Neural cell (in vitro differentiated cells): ENCODE measurements at regions not wholly inside any gene's neighbourhood (a gene's known extent, or its start where the extent isn't known, plus 50 kb on each side); places are given as distances from the start of the nearest gene placed in this dataset.

Experiments used
- H2AFZ ChIP-seq: fragments of 200-600, 300-800 bp; sonication (generic), shearing (Covaris generic); 2 replicates; pipeline ENCODE4 v1.6.0; 2014; ENCODE audit warnings: low read depth, mild to moderate bottlenecking, antibody characterized with exemption, low read length, moderate library complexity
- H3F3A ChIP-seq: fragments of 200-600 bp; shearing (Covaris generic); 2 replicates; pipeline ENCODE4 v1.6.1; 2016; ENCODE audit warnings: mild to moderate bottlenecking, moderate library complexity, mixed read lengths, antibody characterized with exemption, low read length; ENCODE audit not compliant: insufficient read depth, poor library complexity, severe bottlenecking
- H3K27ac ChIP-seq: fragments of 200-600, 300-800 bp; sonication (generic), shearing (Covaris generic); 2 replicates; pipeline ENCODE4 v1.5.1; 2014; ENCODE audit warnings: mild to moderate bottlenecking, low read length, moderate library complexity
- H3K27me3 ChIP-seq: fragments of 300-800, 200-600 bp; sonication (generic), shearing (Covaris generic); 2 replicates; pipeline ENCODE4 v1.6.0; 2014; ENCODE audit warnings: mild to moderate bottlenecking, low read depth, low read length, moderate library complexity; ENCODE audit not compliant: insufficient read depth
- H3K36me3 ChIP-seq: fragments of 300-800, 200-600 bp; sonication (generic), shearing (Covaris generic); 2 replicates; pipeline ENCODE4 v1.5.1; 2014; ENCODE audit warnings: mild to moderate bottlenecking, antibody characterized with exemption, low read length, moderate library complexity; ENCODE audit not compliant: insufficient read depth
- H3K4me2 ChIP-seq: fragments of 300-800, 200-600 bp; sonication (generic), shearing (Covaris generic); 2 replicates; pipeline ENCODE4 v1.6.0; 2014; ENCODE audit warnings: mild to moderate bottlenecking, low read length
- H3K4me3 ChIP-seq: fragments of 300-800, 200-600 bp; sonication (generic), shearing (Covaris generic); 2 replicates; pipeline ENCODE4 v1.5.1; 2014; ENCODE audit warnings: mild to moderate bottlenecking, low read length, moderate library complexity
- H3K79me2 ChIP-seq: fragments of 200-600 bp; shearing (Covaris generic); replicated peaks from 2 replicates; pipeline ENCODE4 v1.6.0; 2014; ENCODE audit warnings: mild to moderate bottlenecking, low read length, moderate library complexity; ENCODE audit not compliant: insufficient read depth
- H3K9ac ChIP-seq: fragments of 300-800, 200-600 bp; sonication (generic), shearing (Covaris generic); 2 replicates; pipeline ENCODE4 v1.6.1; 2016; ENCODE audit warnings: mild to moderate bottlenecking, low read length, mixed read lengths
- H3K9me2 ChIP-seq: fragments of 200-600 bp; shearing (Covaris generic); 2 replicates; pipeline ENCODE4 v1.6.1; 2016; ENCODE audit warnings: mild to moderate bottlenecking, low read length, mixed read lengths; ENCODE audit not compliant: insufficient read depth
- H3K9me3 ChIP-seq: fragments of 200-600, 300-800 bp; sonication (generic), shearing (Covaris generic); 2 replicates; pipeline ENCODE4 v1.6.1; 2016; ENCODE audit warnings: mild to moderate bottlenecking, mixed run types, low read length, moderate library complexity, mixed read lengths
- H4K20me1 ChIP-seq: fragments of 200-600 bp; shearing (Covaris generic); 2 replicates; pipeline ENCODE4 v1.6.1; 2016; ENCODE audit warnings: mild to moderate bottlenecking, mixed run types; ENCODE audit not compliant: insufficient read depth
- CTCF ChIP-seq: fragments of 450-650 bp; IDR thresholded peaks from 2 replicates; pipeline ENCODE4 v1.5.1; 2014; ENCODE audit warnings: antibody characterized with exemption, mild to moderate bottlenecking, moderate library complexity; ENCODE audit not compliant: poor library complexity, severe bottlenecking
- EP300 ChIP-seq: fragments of 450-650 bp; conservative IDR thresholded peaks from 2 replicates; pipeline ENCODE4 v1.6.1; 2014; ENCODE audit warnings: antibody characterized with exemption, mild to moderate bottlenecking, moderate library complexity; ENCODE audit not compliant: poor library complexity, severe bottlenecking
- EZH2 ChIP-seq: fragments of 200-600, 300-800 bp; shearing (Covaris generic), sonication (generic); IDR thresholded peaks from 2 replicates; pipeline ENCODE4 v1.6.1; 2014; ENCODE audit warnings: antibody characterized with exemption, low read length, borderline replicate concordance, mild to moderate bottlenecking; ENCODE audit not compliant: insufficient read depth, poor library complexity, severe bottlenecking
- MXI1 ChIP-seq: fragments of 450-650 bp; conservative IDR thresholded peaks from 2 replicates; pipeline ENCODE4 v1.6.1; 2014; ENCODE audit warnings: antibody characterized with exemption, mild to moderate bottlenecking; ENCODE audit not compliant: poor library complexity, severe bottlenecking
- POLR2AphosphoS5 ChIP-seq: IDR thresholded peaks from 2 replicates; pipeline ENCODE4 v1.6.1; 2012
- RAD21 ChIP-seq: fragments of 450-650 bp; conservative IDR thresholded peaks from 2 replicates; pipeline ENCODE4 v1.6.1; 2014; ENCODE audit warnings: antibody characterized with exemption, mild to moderate bottlenecking, moderate library complexity
- REST ChIP-seq: IDR thresholded peaks from 2 replicates; pipeline ENCODE4 v1.6.1; 2012; ENCODE audit warnings: borderline replicate concordance
- SMC3 ChIP-seq: fragments of 450-650 bp; conservative IDR thresholded peaks from 2 replicates; pipeline ENCODE4 v1.6.1; 2014; ENCODE audit warnings: antibody characterized with exemption, mild to moderate bottlenecking, moderate library complexity; ENCODE audit not compliant: poor library complexity
- TAF1 ChIP-seq: IDR thresholded peaks from 2 replicates; pipeline ENCODE4 v1.6.1; 2012; ENCODE audit warnings: low read depth

- Histone ChIP-seq H3K27ac (no peak overlapping the region), H3K27me3 (no peaks in the 10 kb centered on the region), H3K36me3 (no peaks in the 10 kb centered on the region), H4K20me1 (no peaks in the 10 kb centered on the region), H3K4me3 (no peak overlapping the region), H3K9me3 (no peaks in the 10 kb centered on the region), H3F3A (no peaks in the 10 kb centered on the region), H3K79me2 (no peaks in the 10 kb centered on the region), H3K9ac (no peak overlapping the region), H3K4me2 (no peak overlapping the region), H2AFZ (no peak overlapping the region), H3K9me2 (no peaks in the 10 kb centered on the region)
- no peak for TF ChIP-seq REST
- no peak for TF ChIP-seq POLR2AphosphoS5
- no peak for TF ChIP-seq TAF1
- TF ChIP-seq SMC3: no peak
These were observed 1121.8 kb downstream of the TBC1D22A start for GRCh38 chr22:47884200-47884599.

- TF ChIP-seq EP300 (no peak), SMC3 (no peak), TAF1 (no peak), RAD21 (no peak), CTCF (no peak), POLR2AphosphoS5 (no peak), EZH2 (no peak), MXI1 (no peak), REST (no peak)
- H3K4me3 ChIP-seq: no peak overlapping the region
- no peaks in the 10 kb centered on the region for H4K20me1 ChIP-seq
These were observed 1121.3 kb downstream of the TBC1D22A start for GRCh38 chr22:47883757-47884156.

More at GRCh38 chr22:47883757-47884156, 1121.3 kb downstream of the TBC1D22A start:
- Histone ChIP-seq H3K27me3 (no peaks in the 10 kb centered on the region), H3F3A (no peaks in the 10 kb centered on the region), H3K36me3 (no peaks in the 10 kb centered on the region), H3K79me2 (no peaks in the 10 kb centered on the region), H3K9ac (no peak overlapping the region), H3K9me2 (no peaks in the 10 kb centered on the region), H3K4me2 (no peak overlapping the region), H3K9me3 (no peaks in the 10 kb centered on the region), H2AFZ (no peak overlapping the region), H3K27ac (no peak overlapping the region)
